ENCODE measurements at regions not wholly inside any gene's neighbourhood (a gene's known extent, or its start where the extent isn't known, plus 50 kb on each side); places are given as distances from the start of the nearest gene placed in this dataset.
A peak's percentile ranks its signal among the peaks of the same experiment; 100 is the strongest.
"Not testable (repeated sequence)": the region's sequence is repeated elsewhere in the genome, so short reads cannot be mapped to it uniquely, and the experiment has no call there.

DNA sequence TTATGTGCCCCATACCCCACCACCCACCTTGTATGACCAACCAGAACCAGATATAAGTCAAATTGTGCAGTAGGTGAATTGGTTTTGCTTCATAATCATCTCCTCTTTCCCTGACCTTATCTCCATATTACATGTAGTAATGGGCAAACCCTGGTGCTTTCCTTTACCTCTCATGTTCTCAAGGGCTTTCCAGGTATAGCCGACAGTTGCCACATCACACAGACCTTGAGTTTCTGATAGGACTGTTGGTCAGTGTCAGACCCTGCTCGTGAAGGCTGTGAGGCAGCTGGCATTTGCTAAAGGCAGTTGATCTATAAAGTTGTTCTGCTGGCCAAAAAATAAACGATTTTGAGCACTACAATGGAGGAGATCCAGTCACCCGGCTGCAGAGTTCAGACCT, 145.9 kb downstream of the ALX1 start:
- DNase-seq = no peak

DNA sequence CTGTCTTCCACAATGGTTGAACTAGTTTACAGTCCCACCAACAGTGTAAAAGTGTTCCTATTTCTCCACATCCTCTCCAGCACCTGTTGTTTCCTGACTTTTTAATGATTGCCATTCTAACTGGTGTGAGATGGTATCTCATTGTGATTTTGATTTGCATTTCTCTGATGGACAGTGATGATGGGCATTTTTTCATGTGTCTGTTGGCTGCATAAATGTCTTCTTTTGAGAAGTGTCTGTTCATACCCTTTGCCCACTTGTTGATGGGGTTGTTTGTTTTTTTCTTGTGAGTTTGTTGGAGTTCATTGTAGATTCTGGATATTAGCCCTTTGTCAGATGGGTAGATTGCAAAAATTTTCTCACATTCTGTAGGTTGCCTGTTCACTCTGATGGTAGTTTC, 153.1 kb downstream of the ALX1 start:
- not testable (repeated sequence) for DNase-seq

- DNase-seq = no peak
Measured at GRCh38 chr12:85440271-85440670, 160.3 kb downstream of the ALX1 start.

DNA sequence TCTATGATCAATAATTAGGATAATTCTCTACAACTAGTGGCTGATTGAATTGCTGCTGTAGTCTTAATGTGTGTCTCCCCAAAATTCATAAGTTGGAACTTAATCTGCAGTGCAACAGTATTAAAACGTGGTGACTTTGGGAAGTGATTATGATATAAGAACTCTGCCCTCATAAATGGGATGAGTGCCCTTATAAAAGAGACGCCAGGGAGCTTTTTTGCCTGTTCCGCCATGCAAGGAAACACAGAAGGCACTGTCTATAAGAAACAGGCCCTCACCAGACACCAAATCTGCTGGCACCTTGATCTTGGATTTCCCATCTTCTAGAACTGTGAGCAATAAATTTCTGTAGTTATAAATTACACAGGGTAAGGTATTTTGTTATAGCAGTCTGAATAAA, 161.0 kb downstream of the ALX1 start:
- DNase-seq = no peak

GRCh38 chr12:85441741-85442140, 161.7 kb downstream of the ALX1 start:
- no peak for DNase-seq

DNA sequence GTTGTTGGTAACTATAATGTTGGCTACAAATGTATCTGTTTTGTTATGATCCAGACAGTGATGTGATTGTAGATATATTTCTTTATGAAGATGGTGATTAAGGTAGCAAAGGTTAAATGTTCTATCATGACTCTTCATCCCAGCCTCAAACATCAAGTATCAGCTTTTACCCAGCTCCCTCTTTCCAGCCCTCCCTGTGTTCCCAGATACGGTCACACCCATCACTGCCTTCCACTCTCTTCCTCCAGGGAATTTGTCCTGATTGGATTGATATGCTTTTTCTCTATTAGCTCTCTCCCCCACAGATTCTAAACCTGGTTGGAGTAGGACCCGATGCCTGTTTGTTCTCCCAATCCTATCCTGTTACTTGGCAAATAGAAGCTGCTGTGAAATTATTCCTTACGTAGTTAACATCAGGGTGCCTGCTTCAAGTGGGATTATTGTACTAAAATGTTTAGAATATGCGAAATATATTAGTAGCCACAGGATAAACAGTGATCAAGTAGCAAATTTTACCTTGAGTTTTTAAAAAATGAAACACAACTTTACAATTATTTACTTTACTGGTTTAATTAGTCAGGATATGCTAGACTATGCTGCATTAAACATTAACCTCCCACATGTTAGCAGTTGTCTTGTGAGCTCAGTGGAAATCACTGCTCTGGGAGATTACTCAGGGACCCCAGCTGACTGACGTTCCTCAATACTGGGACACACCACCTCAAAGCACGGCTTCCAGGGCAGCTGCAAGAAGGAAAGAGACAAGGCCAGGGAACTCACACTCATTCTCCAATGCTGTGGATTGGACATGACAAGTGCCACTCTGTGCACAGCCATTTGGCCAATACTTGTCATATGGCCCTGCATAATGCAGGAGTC, 165.3 kb downstream of the ALX1 start:
- no peak for DNase-seq

GRCh38 chr12:85448031-85448430, 168.0 kb downstream of the ALX1 start:
- DNase-seq = no peak

DNA sequence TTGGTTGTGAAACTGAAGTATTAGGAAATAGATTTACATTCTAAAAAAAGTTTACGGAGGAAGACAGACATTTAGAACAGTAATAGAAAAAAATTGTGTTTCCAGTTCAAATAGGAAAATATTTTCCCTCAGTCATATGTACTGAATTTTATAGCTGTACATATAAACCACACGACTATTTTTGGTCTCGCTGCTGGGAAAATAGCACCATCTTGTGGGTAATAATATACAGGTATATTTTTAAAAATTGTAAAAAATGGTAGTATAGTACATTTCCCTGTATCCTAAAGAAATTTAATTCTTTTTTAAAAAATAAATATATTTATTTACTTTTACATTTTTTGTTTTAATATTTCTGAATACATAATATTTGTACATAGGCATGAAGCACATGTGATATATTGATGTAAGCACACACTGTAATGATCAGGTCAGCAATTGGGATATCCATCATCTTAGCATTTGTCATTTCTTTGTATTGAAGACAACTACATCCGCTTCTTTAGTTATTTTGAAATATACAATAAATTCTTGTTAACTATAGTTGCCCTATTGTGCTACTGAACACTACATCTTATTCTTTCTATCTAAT, 168.6 kb downstream of the ALX1 start:
- DNase-seq = no peak

DNA sequence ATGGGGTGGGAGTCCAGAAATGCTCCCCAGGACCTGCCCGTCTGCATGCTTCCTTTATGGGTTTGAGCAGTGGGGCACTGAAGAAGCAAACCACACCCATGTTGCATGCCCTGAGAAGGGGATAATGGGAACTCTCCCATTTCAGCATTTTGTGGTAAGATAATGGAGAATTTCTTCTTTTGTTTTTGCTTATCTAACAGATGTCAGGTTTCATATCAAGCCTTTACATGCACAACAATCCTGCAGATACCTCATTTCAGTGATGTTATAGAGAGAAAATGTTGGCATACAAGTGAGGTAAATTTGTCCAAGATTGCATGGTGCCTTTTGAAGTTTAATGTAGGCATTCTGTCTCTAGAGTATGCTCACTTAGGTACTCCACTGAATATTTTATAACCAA, 177.0 kb downstream of the ALX1 start:
- DNase-seq = no peak

DNA sequence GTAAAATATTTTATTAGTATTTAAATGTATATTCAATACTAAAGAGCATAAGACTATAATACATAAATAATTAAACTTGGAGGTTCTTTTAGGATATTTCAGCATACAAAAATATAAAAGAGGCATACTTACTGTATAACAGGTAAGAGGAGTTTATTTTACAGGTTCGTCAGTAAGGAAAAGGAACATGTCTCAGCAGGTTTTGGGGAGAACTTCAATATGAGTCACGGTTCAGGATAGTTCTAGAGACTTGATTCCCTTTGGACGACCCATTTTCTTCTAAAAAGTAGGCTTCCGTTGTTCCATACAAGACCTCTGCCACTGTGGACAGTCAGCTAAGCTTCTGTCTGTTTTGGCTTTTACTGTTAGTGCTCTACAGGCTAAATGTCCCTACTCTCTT, 181.1 kb downstream of the ALX1 start:
- DNase-seq = no peak

DNA sequence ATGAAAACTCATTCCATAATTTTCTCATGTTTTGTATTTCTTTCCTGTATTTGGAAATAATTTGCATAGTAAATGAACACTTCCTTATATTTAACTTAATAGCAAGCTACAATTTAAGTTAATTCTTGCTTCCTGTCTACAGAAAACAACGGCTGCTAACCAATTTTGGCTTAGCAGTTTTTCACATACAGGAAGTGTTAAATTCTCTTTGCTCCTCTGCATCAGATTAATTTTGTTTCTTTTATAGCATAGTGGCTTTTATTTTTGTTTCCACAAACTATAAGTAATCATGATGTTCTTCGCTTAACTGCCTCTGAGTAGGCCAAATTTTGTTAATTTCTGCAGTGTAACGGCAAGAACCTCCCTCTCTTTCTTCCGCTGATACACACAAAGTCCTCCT, 182.9 kb downstream of the ALX1 start:
- DNase-seq = no peak

- DNase-seq = no peak
Measured at GRCh38 chr12:85466890-85467289, 186.9 kb downstream of the ALX1 start.

DNA sequence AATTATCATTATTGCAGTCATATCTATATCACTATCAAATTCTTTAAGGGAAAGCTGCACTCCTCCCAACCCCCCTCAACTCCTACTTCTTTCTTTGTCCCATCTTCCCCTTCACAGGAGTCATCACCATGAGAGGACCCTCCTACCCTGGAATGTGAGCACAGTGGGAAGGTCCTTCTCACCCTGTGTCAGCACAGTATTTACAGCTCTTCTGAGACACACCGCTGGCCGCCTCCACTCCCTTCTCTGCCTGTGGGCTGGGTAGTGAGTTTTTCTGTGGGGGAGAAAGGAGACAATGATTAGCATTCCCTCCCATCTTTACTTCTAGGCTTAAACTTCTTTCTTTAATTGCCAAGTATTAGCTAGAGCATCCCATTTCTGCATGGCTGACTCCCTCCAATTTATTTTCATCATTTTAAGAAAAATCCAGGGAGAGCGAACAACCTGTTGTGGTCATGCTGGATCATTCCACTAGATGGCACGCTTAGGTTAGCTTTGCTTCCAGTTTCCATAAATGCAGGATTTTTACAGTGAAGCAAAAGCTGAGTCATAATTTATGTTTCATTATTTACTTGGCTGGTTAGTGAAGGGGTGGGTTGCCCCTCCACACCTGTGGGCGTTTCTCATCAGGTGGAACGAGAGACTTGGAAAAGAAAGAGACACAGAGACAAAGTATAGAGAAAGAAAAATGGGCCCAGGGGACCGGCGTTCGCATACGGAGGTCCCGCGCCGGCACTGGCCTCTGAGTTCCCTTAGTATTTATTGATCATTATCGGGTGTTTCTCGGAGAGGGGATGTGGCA, 188.5 kb downstream of the ALX1 start:
- DNase-seq = peak; percentile 35

GRCh38 chr12:85469158-85470086, 189.4 kb downstream of the ALX1 start:
- not testable (repeated sequence) for DNase-seq

DNA sequence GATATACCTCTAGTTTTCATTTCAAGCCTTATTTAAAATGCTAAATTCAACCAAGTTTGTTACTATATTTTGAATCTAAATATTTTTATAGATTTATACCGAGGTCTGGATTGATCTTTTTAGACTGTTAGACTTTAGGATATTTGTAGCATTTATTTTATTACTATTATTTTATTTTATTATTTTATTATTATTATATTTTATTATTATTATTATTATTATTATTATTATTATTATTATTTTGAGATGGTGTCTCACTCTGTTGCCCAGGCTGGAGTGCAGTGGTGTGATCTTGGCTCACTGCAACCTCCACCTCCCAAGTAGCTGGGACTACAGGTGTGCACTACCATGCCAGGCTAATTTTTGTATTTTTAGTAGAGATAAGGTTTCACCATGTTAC, 195.3 kb downstream of the ALX1 start:
- DNase-seq = not testable (repeated sequence)

GRCh38 chr12:85476756-85477155, 196.7 kb downstream of the ALX1 start:
- no peak for DNase-seq

GRCh38 chr12:85484387-85484786, 204.4 kb downstream of the ALX1 start:
- DNase-seq = no peak

- DNase-seq = no peak
Measured at GRCh38 chr12:85489194-85489593, 209.2 kb downstream of the ALX1 start.

DNA sequence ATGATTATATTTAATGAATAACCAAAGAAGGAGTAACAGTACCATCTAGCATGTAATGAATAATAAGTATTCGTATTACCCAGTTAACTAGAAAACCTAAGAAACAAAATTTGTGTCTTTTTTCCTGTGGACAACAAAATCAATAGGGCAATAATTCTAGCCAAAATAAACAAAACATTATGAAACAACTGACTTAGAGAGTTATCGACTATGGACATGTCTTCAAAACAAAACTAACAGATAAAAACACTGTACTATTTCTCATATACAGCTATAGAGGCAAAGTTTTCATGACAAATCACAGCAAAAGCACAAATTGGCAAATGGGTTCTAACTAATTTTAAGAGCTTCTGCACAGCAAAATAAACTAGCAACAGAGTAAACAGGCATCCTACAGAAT, 224.1 kb downstream of the ALX1 start:
- no peak for DNase-seq

DNA sequence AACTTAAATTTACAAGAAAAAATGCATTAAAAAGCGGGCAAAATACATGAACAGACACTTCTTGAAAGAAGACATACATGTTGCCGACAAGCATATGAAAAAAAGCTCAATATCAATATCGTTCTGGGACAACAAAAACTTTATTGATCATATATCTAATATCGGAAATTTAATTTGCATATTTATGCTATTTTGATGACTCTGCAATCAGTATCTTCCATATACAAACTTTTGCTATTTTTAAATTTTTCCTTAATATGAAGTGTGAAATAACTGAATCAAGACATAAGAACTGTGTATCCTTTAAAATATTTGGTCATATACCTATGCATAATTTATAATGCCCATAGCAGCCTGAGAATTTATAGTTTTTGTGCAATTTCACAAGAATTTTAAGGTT, 224.6 kb downstream of the ALX1 start:
- DNase-seq = no peak

DNA sequence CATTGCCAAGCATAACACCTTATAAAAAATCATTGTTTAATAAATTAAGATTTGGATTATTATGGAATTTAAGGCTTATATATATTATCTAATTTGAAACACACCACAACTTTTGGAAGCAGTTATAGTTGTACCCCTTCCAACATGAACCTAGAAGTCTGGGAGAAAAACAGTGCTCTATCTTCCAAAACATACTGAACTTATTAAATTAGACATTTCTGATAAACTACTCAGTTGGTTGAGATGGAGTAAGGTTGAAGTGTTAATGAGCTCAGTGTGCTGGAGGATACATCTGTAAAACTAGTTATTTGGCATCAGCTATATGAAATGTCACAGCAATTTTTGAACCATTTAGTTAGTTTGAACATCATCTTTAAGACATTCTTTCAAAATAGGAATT, 227.4 kb downstream of the ALX1 start:
- no peak for DNase-seq

- DNase-seq = no peak
Measured at GRCh38 chr12:85509081-85509856, 229.2 kb downstream of the ALX1 start.
